Liver (tissue), 8 donors: ENCODE measurements at regions not wholly inside any gene's neighbourhood (a gene's known extent, or its start where the extent isn't known, plus 50 kb on each side); places are given as distances from the start of the nearest gene placed in this dataset.

Experiments
- DNase-seq: peaks from one replicate; pipeline ENCODE4 v3.0.0-alpha.2; 2017; ENCODE audit warnings: low spot score
- H3K27ac ChIP-seq, 2 donors: one replicate each; pipeline ENCODE4 v1.7.0; 2013; ENCODE audit warnings: inconsistent platforms in 2 of 2, low read length in 2 of 2, control low read depth in 1 of 2, low read depth in 1 of 2, mild to moderate bottlenecking in 1 of 2
- H3K27me3 ChIP-seq, 4 donors: one replicate each; pipeline versions ENCODE4 v1.6.1 to v1.7.0; 2013; ENCODE audit warnings: low read length in 3 of 4, inconsistent platforms in 1 of 4, mild to moderate bottlenecking in 1 of 4, moderate library complexity in 1 of 4; ENCODE audit not compliant: control insufficient read depth in 4 of 4, insufficient read depth in 4 of 4
- H3K36me3 ChIP-seq, 4 donors: one replicate each; pipeline versions ENCODE4 v1.6.1 to v1.7.0; 2013; ENCODE audit warnings: low read length in 3 of 4, mild to moderate bottlenecking in 3 of 4, low read depth in 1 of 4, moderate library complexity in 1 of 4; ENCODE audit not compliant: control insufficient read depth in 4 of 4, insufficient read depth in 3 of 4
- H3K4me1 ChIP-seq, 4 donors: one replicate each; pipeline versions ENCODE4 v1.6.1 to v1.7.0; 2013; ENCODE audit warnings: low read length in 3 of 4, mild to moderate bottlenecking in 3 of 4, moderate library complexity in 1 of 4; ENCODE audit not compliant: control insufficient read depth in 4 of 4, insufficient read depth in 4 of 4
- H3K4me3 ChIP-seq, 3 donors: one replicate each; pipeline versions ENCODE4 v1.6.1 to v1.7.0; 2013; ENCODE audit warnings: low read length in 3 of 3, control low read depth in 1 of 3, low read depth in 1 of 3, mild to moderate bottlenecking in 1 of 3
- H3K9ac ChIP-seq, 2 donors: one replicate each; pipeline ENCODE4 v1.7.0; 2013; ENCODE audit warnings: low read length in 2 of 2, mild to moderate bottlenecking in 2 of 2, moderate library complexity in 2 of 2, control low read depth in 1 of 2, low read depth in 1 of 2
- H3K9me3 ChIP-seq, 4 donors: one replicate each; pipeline versions ENCODE4 v1.6.1 to v1.7.0; 2013; ENCODE audit warnings: low read length in 3 of 4; ENCODE audit not compliant: control insufficient read depth in 4 of 4
- CTCF ChIP-seq: fragments of 150-350 bp; IDR thresholded peaks from 2 replicates; pipeline ENCODE4 v1.5.1; 2017; ENCODE audit warnings: improper control_type of control experiment, low read depth, low read length; ENCODE audit not compliant: missing input control
- EGR1 ChIP-seq, 2 donors: IDR thresholded peaks; 2 replicates each; pipeline ENCODE4 v1.6.1; 2016 to 2018; ENCODE audit warnings: antibody characterized with exemption in 2 of 2, low read depth in 2 of 2
- FOXA1 ChIP-seq: IDR thresholded peaks from 2 replicates; pipeline ENCODE4 v1.6.1; 2016; ENCODE audit warnings: antibody characterized with exemption
- HNF4A ChIP-seq, 2 donors: conservative IDR thresholded peaks; 2 replicates each; pipeline ENCODE4 v1.6.1; 2016; ENCODE audit warnings: antibody characterized with exemption in 2 of 2, mild to moderate bottlenecking in 2 of 2
- HNF4G ChIP-seq: IDR thresholded peaks from 2 replicates; pipeline ENCODE4 v1.6.1; 2016; ENCODE audit warnings: antibody characterized with exemption
- NR2F2 ChIP-seq: IDR thresholded peaks from 2 replicates; pipeline ENCODE4 v1.6.1; 2016; ENCODE audit warnings: antibody characterized with exemption
- REST ChIP-seq: IDR thresholded peaks from 2 replicates; pipeline ENCODE4 v1.6.1; 2016; ENCODE audit warnings: antibody characterized with exemption, mild to moderate bottlenecking
- RXRA ChIP-seq, 2 donors: IDR thresholded peaks; 2 replicates each; pipeline ENCODE4 v1.6.1; 2017 to 2018; ENCODE audit warnings: antibody characterized with exemption in 2 of 2, mild to moderate bottlenecking in 1 of 2
- TAF1 ChIP-seq: conservative IDR thresholded peaks from 2 replicates; pipeline ENCODE4 v1.6.1; 2016; ENCODE audit warnings: antibody characterized with exemption, mild to moderate bottlenecking
- YY1 ChIP-seq: IDR thresholded peaks from 2 replicates; pipeline ENCODE4 v1.6.1; 2016; ENCODE audit warnings: antibody characterized with exemption, mild to moderate bottlenecking
- WGBS: extraction: QIAGEN DNeasy Blood & Tissue Kit; methylation state at CpG from one replicate; pipeline ENCODE4 v1.1.7; 2013; 5-methylcytosine and 5-hydroxymethylcytosine counted together
- donor health status: healthy.
- donor health status: healthy.
- donor health status: healthy.
- donor health status: healthy.
- donor health status: healthy.

- DNase-seq = no peak
- Histone ChIP-seq H3K36me3 (no peaks in the 10 kb centered on the region), H3K9me3 (no peaks in the 10 kb centered on the region), H3K9ac (no peak overlapping the region), H3K4me3 (no peak overlapping the region), H3K4me1 (no peaks in the 10 kb centered on the region), H3K27ac (no peak overlapping the region), H3K27me3 (no peaks in the 10 kb centered on the region)
- TF ChIP-seq REST (peak; percentile 94), NR2F2 (no peak)
Measured at GRCh38 chr3:132378-132777, 64.2 kb upstream of the CHL1 start.

- Histone ChIP-seq H3K36me3 (no peaks in the 10 kb centered on the region), H3K9ac (no peak overlapping the region), H3K9me3 (no peaks in the 10 kb centered on the region), H3K4me1 (no peaks in the 10 kb centered on the region), H3K4me3 (no peak overlapping the region), H3K27ac (no peak overlapping the region), H3K27me3 (no peaks in the 10 kb centered on the region)
- WGBS = 45% methylated on average over 2 of the region's 2 CpGs
- no peak for DNase-seq
- peak; percentile 52 to 58 for TF ChIP-seq HNF4A (conservative IDR thresholded peaks at IDR 0.05)
- TF ChIP-seq CTCF = no peak
Measured at GRCh38 chr3:132904-133303, 63.7 kb upstream of the CHL1 start.

GRCh38 chr3:140748-141330, 55.7 kb upstream of the CHL1 start:
- Histone ChIP-seq H3K36me3 (no peaks in the 10 kb centered on the region), H3K9me3 (no peaks in the 10 kb centered on the region), H3K9ac (no peak overlapping the region), H3K4me1 (no peaks in the 10 kb centered on the region), H3K4me3 (no peak overlapping the region), H3K27ac (no peak overlapping the region), H3K27me3 (no peaks in the 10 kb centered on the region)
- 73% methylated on average over 5 of the region's 5 CpGs for WGBS
- TF ChIP-seq RXRA (IDR thresholded peaks at IDR 0.05) (no peak), EGR1 (IDR thresholded peaks at IDR 0.05; ENCODE audit: low read depth in 2 of 2) (no peak), YY1 (no peak), TAF1 (no peak), FOXA1 (no peak), HNF4G (no peak)
- no peak for DNase-seq
